Stimulated activated CD8-positive, alpha-beta memory T cell treated with anti-CD3 and anti-CD28 coated beads, Interleukin-4, amount 100 ng/mL, for 1 hour (primary cell): ENCODE measurements at regions not wholly inside any gene's neighbourhood (a gene's known extent, or its start where the extent isn't known, plus 50 kb on each side); places are given as distances from the start of the nearest gene placed in this dataset.

ENCODE experiments used
- DNase-seq, 2 donors: peaks; one replicate each; pipeline ENCODE4 v3.0.0-alpha.2; 2020; ENCODE audit warnings: low read depth in 2 of 2, low spot score in 1 of 2

- no peak for DNase-seq
Observed at GRCh38 chr5:15214010-15214409, 286.0 kb upstream of the FBXL7 start.

- no peak for DNase-seq
Observed at GRCh38 chr5:15209053-15209762, 290.8 kb upstream of the FBXL7 start.

GRCh38 chr5:15206133-15206532, 293.8 kb upstream of the FBXL7 start:
- DNase-seq: no peak

GRCh38 chr5:15203376-15203775, 296.6 kb upstream of the FBXL7 start:
- DNase-seq: no peak

GRCh38 chr5:15191012-15191411, 309.0 kb upstream of the FBXL7 start:
- DNase-seq: no peak

GRCh38 chr5:15183520-15183919, 311.9 kb upstream of the ANKH start:
- DNase-seq: no peak

GRCh38 chr5:15170173-15170572, 298.6 kb upstream of the ANKH start:
- no peak for DNase-seq

GRCh38 chr5:15168358-15168757, 296.8 kb upstream of the ANKH start:
- DNase-seq: no peak

GRCh38 chr5:15160091-15160490, 288.5 kb upstream of the ANKH start:
- DNase-seq: no peak

GRCh38 chr5:15159606-15160005, 288.0 kb upstream of the ANKH start:
- DNase-seq: no peak

GRCh38 chr5:15142458-15142857, 270.9 kb upstream of the ANKH start:
- no peak for DNase-seq

- no peak for DNase-seq
Observed at GRCh38 chr5:15137414-15137813, 265.8 kb upstream of the ANKH start.

- no peak for DNase-seq
Observed at GRCh38 chr5:15135661-15136060, 264.1 kb upstream of the ANKH start.

- DNase-seq: no peak
Observed at GRCh38 chr5:15133456-15133965, 261.9 kb upstream of the ANKH start.

GRCh38 chr5:15132816-15133405, 261.3 kb upstream of the ANKH start:
- DNase-seq: no peak

- DNase-seq: no peak
Observed at GRCh38 chr5:15131909-15132308, 260.3 kb upstream of the ANKH start.

GRCh38 chr5:15124871-15125568, 253.4 kb upstream of the ANKH start:
- DNase-seq: no peak

GRCh38 chr5:15124461-15124860, 252.9 kb upstream of the ANKH start:
- no peak for DNase-seq

GRCh38 chr5:15117688-15118087, 246.1 kb upstream of the ANKH start:
- DNase-seq: no peak

- no peak for DNase-seq
Observed at GRCh38 chr5:15116996-15117395, 245.4 kb upstream of the ANKH start.

GRCh38 chr5:15106530-15107283, 235.1 kb upstream of the ANKH start:
- DNase-seq: no peak
